Body of pancreas (tissue), 4 donors: ENCODE measurements at regions not wholly inside any gene's neighbourhood (a gene's known extent, or its start where the extent isn't known, plus 50 kb on each side); places are given as distances from the start of the nearest gene placed in this dataset.

Experiments
- ATAC-seq: fragments of 150-250 bp; one replicate; pipeline ENCODE4 v1.9.1; 2016
- DNase-seq, 4 donors: peaks; one replicate each; pipeline ENCODE4 v3.0.0-alpha.2; 2019
- H3K27ac ChIP-seq, 4 donors: fragments of 200-600 bp; sonication (generic); 1 replicate in 3 of 4; 2 replicates in 1 of 4; pipeline versions ENCODE4 v1.5.1 to v1.6.1; 2016 to 2019; ENCODE audit warnings: mild to moderate bottlenecking in 1 of 4, mixed read lengths in 1 of 4, moderate library complexity in 1 of 4
- H3K27me3 ChIP-seq, 2 donors: fragments of 200-600 bp; sonication (generic); one replicate each; pipeline ENCODE4 v1.6.0; 2016; ENCODE audit warnings: mild to moderate bottlenecking in 1 of 2
- H3K36me3 ChIP-seq, 2 donors: fragments of 200-600 bp; sonication (generic); replicated peaks in 1 of 2; 2 replicates each; pipeline ENCODE4 v1.5.1; 2016; ENCODE audit warnings: low read depth in 2 of 2; ENCODE audit not compliant: insufficient read depth in 1 of 2
- H3K4me1 ChIP-seq: fragments of 200-600 bp; sonication (generic); one replicate; pipeline ENCODE4 v1.6.0; 2016
- H3K4me3 ChIP-seq, 2 donors: fragments of 200-600 bp; sonication (generic); 1 replicate in 1 of 2; 2 replicates in 1 of 2; pipeline ENCODE4 v1.5.1; 2016 to 2019
- H3K9me3 ChIP-seq, 3 donors: fragments of 200-600 bp; sonication (generic); 1 replicate in 2 of 3; 2 replicates in 1 of 3; pipeline ENCODE4 v1.5.1; 2016
- POLR2A ChIP-seq, 3 donors: fragments of 450-650 bp; IDR thresholded peaks; one replicate each; pipeline ENCODE4 v1.6.1; 2016; ENCODE audit warnings: antibody characterized with exemption in 3 of 3, mild to moderate bottlenecking in 2 of 3
- WGBS, 2 donors: methylation state at CpG; one replicate each; pipeline ENCODE4 v1.1.5; 2017; 5-methylcytosine and 5-hydroxymethylcytosine counted together
- intact Hi-C: fragments of 100-400 bp; cut with DNase I; formaldehyde crosslinking; loops from one replicate; pipeline ENCODE4 v1.15.1; 2023
- TF ChIP-seq, protein P1 (sequence below), 7 experiments: fragments of 450-650 bp in 4 of 7; fragments of 200-600 bp in 3 of 7; sonication (generic) in 3 of 7; IDR thresholded peaks; one replicate each; pipeline ENCODE4 v1.5.1; 2016 to 2019; ENCODE audit warnings: antibody characterized with exemption in 7 of 7

GRCh38 chr12:3375326-3375725 is 115.7 kb upstream of the PRMT8 start:
- 92 to 98% methylated on average over 4 of the region's 4 CpGs for WGBS, 2 donors

GRCh38 chr12:3376779-3377455 is 114.1 kb upstream of the PRMT8 start:
- Histone ChIP-seq H3K27me3 (no peaks in the 10 kb centered on the region), H3K4me1 (peaks cover 29% of the 10 kb centered on the region), H3K36me3 (no peaks in the 10 kb centered on the region), H3K9me3 (no peaks in the 10 kb centered on the region), H3K4me3 (no peak overlapping the region), H3K27ac (no peak overlapping the region)
- 62 to 83% methylated on average over 4 to 5 of the region's 5 CpGs for WGBS, 2 donors
- intact Hi-C loops, result no loop called here
- TF ChIP-seq, protein P1, sequence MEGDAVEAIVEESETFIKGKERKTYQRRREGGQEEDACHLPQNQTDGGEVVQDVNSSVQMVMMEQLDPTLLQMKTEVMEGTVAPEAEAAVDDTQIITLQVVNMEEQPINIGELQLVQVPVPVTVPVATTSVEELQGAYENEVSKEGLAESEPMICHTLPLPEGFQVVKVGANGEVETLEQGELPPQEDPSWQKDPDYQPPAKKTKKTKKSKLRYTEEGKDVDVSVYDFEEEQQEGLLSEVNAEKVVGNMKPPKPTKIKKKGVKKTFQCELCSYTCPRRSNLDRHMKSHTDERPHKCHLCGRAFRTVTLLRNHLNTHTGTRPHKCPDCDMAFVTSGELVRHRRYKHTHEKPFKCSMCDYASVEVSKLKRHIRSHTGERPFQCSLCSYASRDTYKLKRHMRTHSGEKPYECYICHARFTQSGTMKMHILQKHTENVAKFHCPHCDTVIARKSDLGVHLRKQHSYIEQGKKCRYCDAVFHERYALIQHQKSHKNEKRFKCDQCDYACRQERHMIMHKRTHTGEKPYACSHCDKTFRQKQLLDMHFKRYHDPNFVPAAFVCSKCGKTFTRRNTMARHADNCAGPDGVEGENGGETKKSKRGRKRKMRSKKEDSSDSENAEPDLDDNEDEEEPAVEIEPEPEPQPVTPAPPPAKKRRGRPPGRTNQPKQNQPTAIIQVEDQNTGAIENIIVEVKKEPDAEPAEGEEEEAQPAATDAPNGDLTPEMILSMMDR (IDR thresholded peaks at IDR 0.05), result no peak
- TF ChIP-seq POLR2A (IDR thresholded peaks at IDR 0.05), result no peak
- no peak for DNase-seq
- ATAC-seq, result no peak

More at GRCh38 chr12:3375326-3375725, 115.7 kb upstream of the PRMT8 start:
- Histone ChIP-seq H3K9me3 (no peaks in the 10 kb centered on the region), H3K27ac (no peak overlapping the region), H3K27me3 (no peaks in the 10 kb centered on the region), H3K4me1 (peaks cover 30% of the 10 kb centered on the region), H3K36me3 (no peaks in the 10 kb centered on the region), H3K4me3 (no peak overlapping the region)
- ATAC-seq (no peak), DNase-seq (no peak)
- intact Hi-C loops, result no loop called here
- no peak for TF ChIP-seq POLR2A (IDR thresholded peaks at IDR 0.05)
- TF ChIP-seq, protein P1 (IDR thresholded peaks at IDR 0.05), result no peak

DNA sequence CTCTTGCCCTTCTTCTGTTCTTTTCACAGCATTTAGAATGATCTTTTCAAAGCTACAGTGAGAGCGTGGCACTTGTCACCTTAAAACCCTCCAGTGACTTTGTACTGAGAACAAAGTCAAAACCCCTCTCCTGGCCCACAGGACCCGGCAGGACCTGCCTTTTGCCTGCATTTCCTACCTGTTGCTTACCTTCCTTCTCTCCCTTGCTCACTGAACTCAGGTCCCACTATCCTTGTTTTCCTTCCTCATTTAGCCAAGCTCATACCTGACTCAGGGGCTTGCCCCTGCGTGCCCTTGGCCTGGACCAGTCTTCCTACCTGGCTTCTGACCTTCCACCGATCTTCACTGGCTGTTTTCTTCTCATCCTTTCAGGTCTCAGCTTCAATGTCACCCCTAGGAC is 112.3 kb upstream of the PRMT8 start:
- Histone ChIP-seq H3K4me3 (no peak overlapping the region), H3K36me3 (no peaks in the 10 kb centered on the region), H3K4me1 (peaks cover 22% of the 10 kb centered on the region), H3K9me3 (no peaks in the 10 kb centered on the region), H3K27me3 (no peaks in the 10 kb centered on the region), H3K27ac (no peak overlapping the region)
- no peak for DNase-seq
- TF ChIP-seq POLR2A (IDR thresholded peaks at IDR 0.05), result no peak
- TF ChIP-seq, protein P1 (IDR thresholded peaks at IDR 0.05), result no peak
- intact Hi-C loops, result no loop called here
- WGBS, 2 donors, result 81 to 90% methylated on average over 4 of the region's 4 CpGs
- ATAC-seq, result no peak

GRCh38 chr12:3379079-3379478 is 111.9 kb upstream of the PRMT8 start:
- intact Hi-C loops, result no loop called here
- H3K36me3 ChIP-seq, result no peaks in the 10 kb centered on the region
- no peak for DNase-seq
- WGBS, 2 donors, result 51 to 78% methylated on average over 6 of the region's 6 CpGs
- H3K27ac ChIP-seq, result no peak overlapping the region
- peaks cover 22% of the 10 kb centered on the region for H3K4me1 ChIP-seq
- TF ChIP-seq POLR2A (IDR thresholded peaks at IDR 0.05), result no peak
- TF ChIP-seq, protein P1 (IDR thresholded peaks at IDR 0.05), result no peak
- H3K27me3 ChIP-seq, result no peaks in the 10 kb centered on the region
- H3K9me3 ChIP-seq, result no peaks in the 10 kb centered on the region
- H3K4me3 ChIP-seq, result no peak overlapping the region
- no peak for ATAC-seq
